ENCODE measurements at regions not wholly inside any gene's neighbourhood (a gene's known extent, or its start where the extent isn't known, plus 50 kb on each side); places are given as distances from the start of the nearest gene placed in this dataset.

GRCh38 chr9:117464941-117465616, 50.2 kb upstream of the ASTN2 start:
- Histone ChIP-seq H4K5ac (ENCODE audit: insufficient read length, low read depth, low read length) (no peak overlapping the region), H2AK5ac (ENCODE audit: insufficient read length, low read length) (no peak overlapping the region), H4K91ac (ENCODE audit: insufficient read length, low read depth, low read length) (no peak overlapping the region), H2BK20ac (ENCODE audit: low read depth, low read length, poor library complexity, severe bottlenecking) (no peak overlapping the region), H3K9ac (ENCODE audit: extremely low read depth, insufficient read length, low read length) (no peak overlapping the region), H2BK120ac (ENCODE audit: low read depth, low read length, poor library complexity, severe bottlenecking) (no peak overlapping the region), H3K56ac (ENCODE audit: insufficient read length, low read depth, low read length) (no peak overlapping the region), H3K14ac (ENCODE audit: insufficient read depth, low read length) (no peak overlapping the region), H3K4me1 (ENCODE audit: insufficient read depth, low read length) (no peaks in the 10 kb centered on the region), H3K79me2 (ENCODE audit: insufficient read depth, low read length) (no peaks in the 10 kb centered on the region), H3K18ac (ENCODE audit: insufficient read length, low read depth, low read length) (no peak overlapping the region), H2AFZ (ENCODE audit: low read length) (no peak overlapping the region), H2BK12ac (ENCODE audit: insufficient read length, low read depth, low read length) (no peak overlapping the region), H3K27ac (ENCODE audit: insufficient read length, low read depth, low read length) (no peak overlapping the region), H2BK5ac (ENCODE audit: insufficient read length, low read length) (no peak overlapping the region), H3T11ph (ENCODE audit: low read length) (no peak overlapping the region), H4K20me1 (ENCODE audit: control insufficient read depth, insufficient read depth, insufficient read length) (no peaks in the 10 kb centered on the region), H3K4ac (ENCODE audit: low read depth, low read length) (no peak overlapping the region), H3K79me1 (ENCODE audit: insufficient read depth, low read depth, low read length, poor library complexity, severe bottlenecking) (no peaks in the 10 kb centered on the region), H2BK15ac (ENCODE audit: low read depth, low read length) (no peak overlapping the region), H3K4me2 (ENCODE audit: insufficient read depth, insufficient read length, low read length) (no peak overlapping the region), H4K8ac (replicated peaks; ENCODE audit: insufficient read length, low read depth, low read length) (no peak overlapping the region), H3K23me2 (ENCODE audit: insufficient read length, low read depth, low read length, poor library complexity, severe bottlenecking) (no peaks in the 10 kb centered on the region), H3K9me3 (ENCODE audit: control insufficient read depth, low read depth, low read length) (no peaks in the 10 kb centered on the region), H3K23ac (ENCODE audit: insufficient read length, low read depth, low read length) (no peak overlapping the region), H3K27me3 (ENCODE audit: insufficient read depth, low read length) (no peaks in the 10 kb centered on the region)
- Mint-ChIP-seq H3K36me3 (ENCODE audit: insufficient read depth in 1 of 3, low read depth in 3 of 3) (no peaks in the 10 kb centered on the region), H3K9me3 (no peaks in the 10 kb centered on the region), H3K4me3 (no peak overlapping the region), H3K4me1 (peaks cover 6 to 8% of the 10 kb centered on the region in 2 experiments; a peak in 3 of 4 replicates), H3K27ac (no peak overlapping the region; a peak in 1 of 7 replicates), H3K27me3 (ENCODE audit: low read depth) (peaks cover 18% of the 10 kb centered on the region)
- WGBS (ENCODE audit: extremely low coverage, insufficient read length, low lambda C conversion rate): no CpG with 5 or more reads among the region's 1 CpG
- no peak for DNase-seq
- TF ChIP-seq CTCF (conservative IDR thresholded peaks at IDR 0.05): no peak
